ENCODE measurements at regions not wholly inside any gene's neighbourhood (a gene's known extent, or its start where the extent isn't known, plus 50 kb on each side); places are given as distances from the start of the nearest gene placed in this dataset.

DNA sequence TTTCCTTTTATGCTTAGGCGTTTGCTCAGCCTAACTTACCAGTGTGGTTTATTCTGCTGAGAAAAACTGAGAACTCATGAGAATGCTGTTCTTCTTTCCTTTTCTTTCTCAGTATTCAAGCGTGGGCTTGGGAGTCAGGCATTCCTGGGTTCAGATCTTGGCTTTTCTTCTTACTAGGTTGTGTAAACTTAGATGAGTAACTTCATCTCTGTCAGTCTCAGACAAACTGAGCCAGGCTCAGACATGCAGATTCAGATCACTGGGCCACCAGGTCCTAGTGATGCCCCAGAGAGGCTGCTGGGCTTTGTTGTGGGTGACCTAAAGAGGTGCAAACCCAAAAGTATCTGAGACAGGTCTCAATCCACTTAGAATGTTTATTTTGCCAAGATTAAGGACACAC is 95.8 kb upstream of the MPHOSPH6 start:
- TF ChIP-seq, protein P1, sequence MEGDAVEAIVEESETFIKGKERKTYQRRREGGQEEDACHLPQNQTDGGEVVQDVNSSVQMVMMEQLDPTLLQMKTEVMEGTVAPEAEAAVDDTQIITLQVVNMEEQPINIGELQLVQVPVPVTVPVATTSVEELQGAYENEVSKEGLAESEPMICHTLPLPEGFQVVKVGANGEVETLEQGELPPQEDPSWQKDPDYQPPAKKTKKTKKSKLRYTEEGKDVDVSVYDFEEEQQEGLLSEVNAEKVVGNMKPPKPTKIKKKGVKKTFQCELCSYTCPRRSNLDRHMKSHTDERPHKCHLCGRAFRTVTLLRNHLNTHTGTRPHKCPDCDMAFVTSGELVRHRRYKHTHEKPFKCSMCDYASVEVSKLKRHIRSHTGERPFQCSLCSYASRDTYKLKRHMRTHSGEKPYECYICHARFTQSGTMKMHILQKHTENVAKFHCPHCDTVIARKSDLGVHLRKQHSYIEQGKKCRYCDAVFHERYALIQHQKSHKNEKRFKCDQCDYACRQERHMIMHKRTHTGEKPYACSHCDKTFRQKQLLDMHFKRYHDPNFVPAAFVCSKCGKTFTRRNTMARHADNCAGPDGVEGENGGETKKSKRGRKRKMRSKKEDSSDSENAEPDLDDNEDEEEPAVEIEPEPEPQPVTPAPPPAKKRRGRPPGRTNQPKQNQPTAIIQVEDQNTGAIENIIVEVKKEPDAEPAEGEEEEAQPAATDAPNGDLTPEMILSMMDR (IDR thresholded peaks at IDR 0.05; ENCODE audit: poor library complexity, severe bottlenecking), result no peak
- DNase-seq (ENCODE audit: low spot score) (no peak), ATAC-seq (ENCODE audit: low read depth) (no peak)
- Histone ChIP-seq H3K9me3 (ENCODE audit: severe bottlenecking) (no peaks in the 10 kb centered on the region), H3K27ac (ENCODE audit: poor library complexity, severe bottlenecking) (no peak overlapping the region), H3K4me3 (ENCODE audit: severe bottlenecking) (no peak overlapping the region), H3K36me3 (ENCODE audit: low read depth) (no peaks in the 10 kb centered on the region), H3K27me3 (ENCODE audit: insufficient read depth, poor library complexity, severe bottlenecking) (peaks cover 18% of the 10 kb centered on the region), H3K4me1 (ENCODE audit: insufficient read depth, poor library complexity, severe bottlenecking) (no peaks in the 10 kb centered on the region)

DNA sequence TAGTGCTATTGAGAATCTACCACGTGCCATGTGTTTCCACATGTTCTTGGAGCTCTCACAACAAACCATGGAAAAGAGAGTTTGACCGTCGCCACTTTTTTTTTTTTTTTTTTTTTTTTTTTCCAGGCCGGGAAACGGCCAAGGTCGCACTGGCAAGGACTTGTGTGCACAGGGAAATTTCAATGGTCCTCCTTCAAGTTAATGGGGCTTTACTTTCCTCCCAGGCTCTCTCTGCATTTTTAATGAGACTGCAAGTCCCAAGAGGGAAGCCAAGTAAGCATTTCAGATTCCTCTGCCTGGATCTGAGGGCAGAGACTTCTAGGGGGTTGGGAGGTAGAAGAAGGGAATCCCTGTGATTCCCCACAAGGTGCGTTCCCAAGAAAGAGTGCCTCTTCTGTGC is 94.7 kb upstream of the MPHOSPH6 start:
- no peaks in the 10 kb centered on the region for H3K4me1 ChIP-seq (ENCODE audit: insufficient read depth, poor library complexity, severe bottlenecking)
- H3K4me3 ChIP-seq (ENCODE audit: severe bottlenecking), result no peak overlapping the region
- DNase-seq (ENCODE audit: low spot score) (no peak), ATAC-seq (ENCODE audit: low read depth) (no peak)
- H3K36me3 ChIP-seq (ENCODE audit: low read depth), result no peaks in the 10 kb centered on the region
- TF ChIP-seq, protein P1 (IDR thresholded peaks at IDR 0.05; ENCODE audit: poor library complexity, severe bottlenecking), result no peak
- peaks cover 11% of the 10 kb centered on the region for H3K27me3 ChIP-seq (ENCODE audit: insufficient read depth, poor library complexity, severe bottlenecking)
- no peak overlapping the region for H3K27ac ChIP-seq (ENCODE audit: poor library complexity, severe bottlenecking)
- no peaks in the 10 kb centered on the region for H3K9me3 ChIP-seq (ENCODE audit: severe bottlenecking)

DNA sequence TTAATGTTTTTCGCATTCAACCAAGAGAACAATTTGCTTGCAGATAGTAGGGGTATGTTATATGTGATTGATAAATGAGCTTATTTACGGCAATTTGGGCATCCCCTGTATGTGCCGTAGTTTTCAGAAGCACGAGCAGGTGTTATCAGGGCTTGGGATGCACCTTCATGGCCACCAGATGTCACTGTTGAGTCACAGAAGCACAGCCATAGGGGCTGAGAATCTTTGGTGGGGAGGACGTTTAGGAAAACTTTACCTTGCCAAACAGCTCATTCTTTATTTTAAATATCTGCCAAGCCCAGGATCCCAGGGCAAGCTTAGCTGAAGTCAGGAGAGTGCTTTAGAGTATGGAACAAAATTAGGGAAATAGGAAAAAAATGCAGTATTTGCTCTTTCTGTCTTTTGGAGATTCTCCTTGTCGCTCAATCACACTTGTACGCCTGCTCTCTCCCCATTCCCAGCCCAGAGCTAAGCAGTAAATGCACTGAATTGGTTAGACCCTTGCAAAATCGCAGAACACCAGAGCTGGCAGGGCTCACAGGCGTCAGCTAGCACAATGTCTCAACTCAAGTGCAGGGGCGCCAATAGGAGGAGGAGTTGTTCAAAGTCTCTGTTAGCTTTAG is 93.6 kb upstream of the MPHOSPH6 start:
- Histone ChIP-seq H3K4me3 (ENCODE audit: severe bottlenecking) (no peak overlapping the region), H3K27me3 (ENCODE audit: insufficient read depth, poor library complexity, severe bottlenecking) (peaks cover 12% of the 10 kb centered on the region), H3K9me3 (ENCODE audit: severe bottlenecking) (no peaks in the 10 kb centered on the region), H3K4me1 (ENCODE audit: insufficient read depth, poor library complexity, severe bottlenecking) (no peaks in the 10 kb centered on the region), H3K27ac (ENCODE audit: poor library complexity, severe bottlenecking) (no peak overlapping the region), H3K36me3 (ENCODE audit: low read depth) (no peaks in the 10 kb centered on the region)
- TF ChIP-seq, protein P1 (IDR thresholded peaks at IDR 0.05; ENCODE audit: poor library complexity, severe bottlenecking), result peak; percentile 96
- peak; percentile 90 for ATAC-seq (ENCODE audit: low read depth)
- DNase-seq (ENCODE audit: low spot score), result no peak

DNA sequence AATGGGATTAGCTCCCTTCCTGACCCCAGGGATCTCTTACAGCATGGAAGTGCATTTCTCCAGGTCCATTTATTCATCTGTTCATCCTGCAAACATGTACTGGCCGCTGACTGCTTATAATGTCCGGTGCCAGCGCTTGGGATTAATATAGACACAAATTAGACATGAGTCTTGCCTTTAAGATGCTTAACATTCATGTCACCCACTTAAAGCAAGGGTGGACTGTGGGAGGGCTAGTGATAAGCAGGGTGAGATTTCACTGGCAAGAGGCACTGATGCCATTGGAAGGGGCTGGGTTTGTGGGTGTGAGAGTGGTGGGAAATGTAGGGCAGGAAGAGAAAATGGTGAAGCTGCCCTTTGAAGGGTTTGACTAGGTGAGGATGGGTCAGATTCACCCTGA is 92.2 kb upstream of the MPHOSPH6 start:
- TF ChIP-seq, protein P1 (IDR thresholded peaks at IDR 0.05; ENCODE audit: poor library complexity, severe bottlenecking), result no peak
- no peak for DNase-seq (ENCODE audit: low spot score)
- H3K27ac ChIP-seq (ENCODE audit: poor library complexity, severe bottlenecking), result no peak overlapping the region
- H3K4me1 ChIP-seq (ENCODE audit: insufficient read depth, poor library complexity, severe bottlenecking), result no peaks in the 10 kb centered on the region
- ATAC-seq (ENCODE audit: low read depth), result no peak
- H3K27me3 ChIP-seq (ENCODE audit: insufficient read depth, poor library complexity, severe bottlenecking), result peaks cover 17% of the 10 kb centered on the region
- no peaks in the 10 kb centered on the region for H3K9me3 ChIP-seq (ENCODE audit: severe bottlenecking)
- no peak overlapping the region for H3K4me3 ChIP-seq (ENCODE audit: severe bottlenecking)
- H3K36me3 ChIP-seq (ENCODE audit: low read depth), result no peaks in the 10 kb centered on the region

DNA sequence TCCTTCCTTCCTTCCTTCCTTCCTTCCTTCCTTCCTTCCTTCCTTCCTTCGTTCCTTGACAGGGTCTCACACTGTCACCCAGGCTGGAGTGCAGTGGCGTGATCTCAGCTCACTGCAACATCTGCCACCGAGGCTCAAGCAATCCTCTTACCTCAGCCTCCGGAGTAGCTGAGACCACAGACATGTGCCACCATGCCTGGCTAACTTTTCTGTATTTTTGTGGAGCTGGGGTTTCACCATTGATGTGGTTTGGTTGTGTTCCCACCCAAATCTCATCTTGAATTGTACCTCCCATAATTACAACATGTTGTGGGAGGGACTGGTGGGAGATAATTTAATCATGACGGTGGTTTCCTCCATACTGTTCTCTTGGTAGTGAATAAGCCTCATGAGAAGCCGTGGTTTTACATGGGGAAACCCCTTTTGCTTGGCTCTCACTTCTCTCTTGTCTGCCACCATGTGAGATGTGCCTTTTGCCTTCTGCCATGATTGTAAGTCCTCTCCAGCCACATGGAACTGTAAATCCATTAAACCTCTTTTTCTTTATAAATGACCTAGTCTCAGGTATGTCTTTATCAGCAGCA is 90.3 kb upstream of the MPHOSPH6 start:
- Histone ChIP-seq H3K27me3 (ENCODE audit: insufficient read depth, poor library complexity, severe bottlenecking) (peaks cover 26% of the 10 kb centered on the region), H3K36me3 (ENCODE audit: low read depth) (no peaks in the 10 kb centered on the region), H3K9me3 (ENCODE audit: severe bottlenecking) (no peaks in the 10 kb centered on the region), H3K27ac (ENCODE audit: poor library complexity, severe bottlenecking) (no peak overlapping the region), H3K4me3 (ENCODE audit: severe bottlenecking) (no peak overlapping the region), H3K4me1 (ENCODE audit: insufficient read depth, poor library complexity, severe bottlenecking) (no peaks in the 10 kb centered on the region)
- ATAC-seq (ENCODE audit: low read depth), result no peak
- DNase-seq (ENCODE audit: low spot score), result no peak
- TF ChIP-seq, protein P1 (IDR thresholded peaks at IDR 0.05; ENCODE audit: poor library complexity, severe bottlenecking), result no peak

Measured in RWPE2 (cell line).